Spinal cord (tissue), 9 donors: ENCODE measurements at regions not wholly inside any gene's neighbourhood (a gene's known extent, or its start where the extent isn't known, plus 50 kb on each side); places are given as distances from the start of the nearest gene placed in this dataset.
A peak's percentile ranks its signal among the peaks of the same experiment; 100 is the strongest.

ENCODE experiments used
- DNase-seq, 6 donors: peaks; one replicate each; pipeline versions ENCODE4 v3.0.0 to v3.0.0-alpha.2; 2013 to 2015; ENCODE audit warnings: low spot score in 6 of 6, low read depth in 4 of 6
- H3K27ac ChIP-seq: one replicate; pipeline ENCODE4 v1.5.1; 2013; ENCODE audit warnings: low read depth, low read length, control low read depth
- H3K27me3 ChIP-seq: one replicate; pipeline ENCODE4 v1.6.1; 2013; ENCODE audit warnings: low read length; ENCODE audit not compliant: control insufficient read depth, insufficient read depth
- H3K36me3 ChIP-seq: one replicate; pipeline ENCODE4 v1.6.1; 2013; ENCODE audit warnings: low read length; ENCODE audit not compliant: control insufficient read depth, insufficient read depth
- H3K4me1 ChIP-seq: one replicate; pipeline ENCODE4 v1.6.1; 2013; ENCODE audit warnings: low read length; ENCODE audit not compliant: control insufficient read depth, insufficient read depth
- H3K4me3 ChIP-seq: one replicate; pipeline ENCODE4 v1.5.1; 2013; ENCODE audit warnings: low read depth, low read length, control low read depth
- H3K9me3 ChIP-seq: one replicate; pipeline ENCODE4 v1.6.1; 2013; ENCODE audit warnings: low read length; ENCODE audit not compliant: control insufficient read depth, insufficient read depth
- WGBS: methylation state at CpG from one replicate; pipeline ENCODE4 v1.1.5; 2013; ENCODE audit warnings: missing lambda C conversion rate; ENCODE audit not compliant: insufficient coverage; 5-methylcytosine and 5-hydroxymethylcytosine counted together
- donor health status: healthy.

DNA sequence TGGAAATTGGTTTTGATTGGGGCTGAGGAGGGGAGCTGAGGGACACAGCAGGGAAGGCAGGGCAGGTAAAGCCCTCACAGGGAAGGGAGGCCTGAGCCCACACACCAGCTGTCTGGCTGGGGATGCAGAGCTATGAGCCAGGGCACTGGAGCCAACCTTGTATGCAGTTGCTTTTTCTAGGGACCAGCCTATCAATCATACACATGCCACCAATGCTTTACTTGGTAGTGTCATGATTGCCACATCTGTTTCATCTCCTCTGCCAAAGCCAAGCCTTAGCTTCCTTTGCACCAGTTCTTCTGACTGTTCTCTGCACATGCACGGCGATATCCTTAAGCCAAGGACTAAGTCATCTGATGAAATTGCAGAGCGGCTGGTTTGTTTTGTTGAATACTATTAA, 207.1 kb upstream of the PLET1 start:
- no peak for DNase-seq
- Histone ChIP-seq H3K4me3 (no peak overlapping the region), H3K9me3 (no peaks in the 10 kb centered on the region), H3K4me1 (peaks cover 13% of the 10 kb centered on the region), H3K36me3 (no peaks in the 10 kb centered on the region), H3K27me3 (no peaks in the 10 kb centered on the region), H3K27ac (no peak overlapping the region)
- WGBS, result 100% methylated on average over 2 of the region's 3 CpGs

DNA sequence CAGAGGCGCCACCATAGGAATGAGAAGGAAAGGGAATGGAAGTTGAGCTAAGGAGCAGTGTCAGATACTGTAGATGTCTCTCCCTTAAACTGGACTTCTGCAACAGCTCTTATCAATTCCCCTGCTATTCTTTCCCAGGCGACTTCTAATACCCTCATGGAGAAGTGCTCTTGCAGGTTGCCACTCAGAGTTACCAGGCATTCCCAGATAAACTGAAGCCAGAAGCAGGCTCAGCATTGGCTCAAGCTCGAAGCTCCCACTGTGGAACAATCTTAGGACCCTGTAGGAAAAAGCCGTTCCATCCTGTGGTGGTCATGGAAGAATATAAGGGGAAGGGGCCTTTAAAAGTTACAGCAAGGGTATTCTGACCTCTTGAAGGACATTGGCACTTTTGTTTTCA, 208.7 kb upstream of the PLET1 start:
- Histone ChIP-seq H3K4me1 (peaks cover 13% of the 10 kb centered on the region), H3K9me3 (no peaks in the 10 kb centered on the region), H3K4me3 (no peak overlapping the region), H3K27me3 (no peaks in the 10 kb centered on the region), H3K36me3 (no peaks in the 10 kb centered on the region), H3K27ac (no peak overlapping the region)
- DNase-seq, result no peak
- WGBS, result 95% methylated on average over 3 of the region's 4 CpGs

DNA sequence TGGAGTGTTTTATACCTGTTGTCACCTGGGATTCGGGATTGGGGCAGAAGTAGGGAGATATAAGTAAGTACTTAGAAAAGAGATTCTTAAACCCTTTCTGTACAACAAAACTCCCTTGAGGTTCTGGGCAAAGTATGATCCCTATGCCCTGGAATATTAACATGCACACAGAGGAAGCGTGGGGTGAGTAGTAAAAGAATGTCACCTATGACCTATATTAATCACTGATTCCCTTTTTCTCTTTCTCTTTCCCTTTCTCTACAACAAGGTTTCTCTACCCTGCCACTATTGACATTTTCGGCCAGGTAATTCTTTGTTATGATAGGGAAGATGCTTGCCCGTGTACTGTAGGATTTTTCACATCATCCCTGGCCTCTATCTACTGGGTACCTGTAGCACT, 209.7 kb upstream of the PLET1 start:
- no peak for DNase-seq
- WGBS, result no CpG with 5 or more reads among the region's 4 CpGs
- no peak overlapping the region for H3K4me3 ChIP-seq
- H3K4me1 ChIP-seq, result peaks cover 13% of the 10 kb centered on the region
- no peaks in the 10 kb centered on the region for H3K9me3 ChIP-seq
- no peak overlapping the region for H3K27ac ChIP-seq
- no peaks in the 10 kb centered on the region for H3K27me3 ChIP-seq
- no peaks in the 10 kb centered on the region for H3K36me3 ChIP-seq

DNA sequence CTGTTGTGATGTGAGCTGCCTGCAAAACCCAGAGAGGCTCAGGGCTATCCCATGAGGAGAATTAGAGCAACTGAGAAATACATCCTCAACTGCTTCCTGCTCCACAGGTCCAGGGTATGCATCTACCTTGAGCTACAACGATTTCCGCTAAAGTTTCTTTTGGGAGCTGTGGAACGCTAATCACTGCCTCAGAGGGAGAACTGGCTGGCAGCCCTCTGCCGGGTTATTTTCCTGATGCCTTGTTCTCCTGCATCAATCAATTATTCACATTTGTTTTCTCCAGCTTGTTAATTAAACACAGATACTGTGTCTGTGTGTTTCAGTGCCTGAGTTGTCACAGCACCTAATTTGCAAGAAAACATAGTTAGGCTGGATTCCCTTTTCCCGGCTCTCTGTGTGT, 211.1 kb upstream of the PLET1 start:
- Histone ChIP-seq H3K27ac (peak overlapping the region; percentile 36), H3K4me3 (no peak overlapping the region), H3K4me1 (peaks cover 16% of the 10 kb centered on the region), H3K9me3 (no peaks in the 10 kb centered on the region), H3K36me3 (no peaks in the 10 kb centered on the region), H3K27me3 (no peaks in the 10 kb centered on the region)
- WGBS, result 13% methylated on average over 4 of the region's 5 CpGs
- peak in 2 of 6 donors; percentile 31 to 83 for DNase-seq

DNA sequence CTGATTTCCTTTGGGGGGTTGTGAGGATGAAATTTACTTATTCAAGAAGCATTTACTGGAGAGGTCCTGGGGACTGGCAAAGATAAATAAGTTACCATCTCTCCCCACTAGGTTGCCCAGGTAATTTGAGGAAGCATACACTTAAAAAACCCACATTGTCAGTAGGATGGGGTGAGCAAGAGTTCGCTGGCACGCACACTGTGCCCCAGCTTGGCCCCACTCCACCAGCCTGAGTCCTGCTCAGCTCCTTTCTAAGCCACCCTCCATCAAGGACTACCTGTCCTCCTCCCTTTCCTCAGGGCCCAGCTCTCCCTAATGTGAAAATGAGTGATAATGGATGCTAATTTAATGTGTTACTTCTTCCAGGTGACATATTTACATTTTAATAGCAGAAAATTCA, 216.5 kb upstream of the PLET1 start:
- Histone ChIP-seq H3K36me3 (no peaks in the 10 kb centered on the region), H3K27ac (no peak overlapping the region), H3K9me3 (no peaks in the 10 kb centered on the region), H3K4me1 (peaks cover 12% of the 10 kb centered on the region), H3K4me3 (no peak overlapping the region), H3K27me3 (no peaks in the 10 kb centered on the region)
- WGBS, result no CpG with 5 or more reads among the region's 2 CpGs
- DNase-seq, result no peak

DNA sequence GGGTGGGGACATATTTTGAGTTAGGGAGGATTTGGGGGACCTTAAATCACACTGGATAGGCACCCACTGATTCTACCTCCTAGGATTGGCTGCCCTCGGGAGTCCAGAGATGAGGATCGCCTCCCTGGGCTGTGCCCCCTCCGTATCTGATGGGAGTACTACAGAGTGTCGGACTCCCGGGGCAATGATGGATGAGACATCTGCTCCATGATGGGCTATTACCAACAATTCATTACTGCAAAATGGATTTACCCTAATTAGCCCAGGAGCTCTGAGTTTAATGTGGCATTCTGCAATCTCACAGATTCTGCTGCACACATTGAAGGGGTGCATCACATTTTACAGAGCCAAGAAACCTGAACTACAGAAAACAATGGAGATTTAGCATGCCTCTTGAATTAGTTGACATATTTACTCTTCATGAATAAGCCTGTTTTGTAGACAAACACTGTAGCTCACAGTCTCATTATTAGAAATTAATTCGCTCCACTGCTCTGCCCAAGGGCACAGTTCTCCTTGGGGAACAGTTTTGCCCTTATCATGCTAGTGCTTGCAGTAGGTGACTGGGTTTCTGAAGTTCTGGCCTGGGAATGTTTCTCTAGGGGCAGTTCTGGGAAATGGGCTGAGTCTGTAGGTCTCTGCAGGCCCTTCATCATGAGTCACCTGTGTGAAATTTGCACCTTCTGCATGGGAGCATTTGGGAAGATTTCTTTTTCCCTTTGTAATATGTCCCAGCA, 217.1 kb upstream of the PLET1 start:
- DNase-seq, result peak in 2 of 6 donors; percentile 60 to 89
- no peak overlapping the region for H3K27ac ChIP-seq
- WGBS, result 32% methylated on average over 3 of the region's 6 CpGs

DNA sequence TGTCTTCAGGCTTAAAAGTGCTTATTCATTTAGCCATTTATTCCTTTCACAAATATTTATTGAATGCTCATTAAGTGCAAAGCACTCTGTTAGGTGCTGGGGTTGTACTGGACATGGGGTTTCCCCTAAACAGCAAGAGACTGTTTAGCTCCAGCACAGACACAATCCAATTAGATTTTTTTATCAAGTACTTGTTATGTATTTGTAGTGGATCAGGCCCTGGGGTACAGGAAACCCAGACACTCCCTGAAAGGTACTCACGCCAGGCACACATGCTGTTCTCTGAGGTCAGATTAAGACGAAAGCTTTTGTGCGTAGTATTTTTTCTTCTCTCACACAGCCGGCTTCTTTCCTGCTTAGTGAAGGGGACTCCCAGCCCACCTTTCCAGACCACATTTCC, 218.1 kb upstream of the PLET1 start:
- no peak overlapping the region for H3K4me3 ChIP-seq
- H3K9me3 ChIP-seq, result no peaks in the 10 kb centered on the region
- peaks cover 12% of the 10 kb centered on the region for H3K4me1 ChIP-seq
- no peaks in the 10 kb centered on the region for H3K36me3 ChIP-seq
- no peak overlapping the region for H3K27ac ChIP-seq
- H3K27me3 ChIP-seq, result no peaks in the 10 kb centered on the region
- DNase-seq, result no peak
- 74% methylated on average over 3 of the region's 4 CpGs for WGBS

More for the DNA sequence above, 217.1 kb upstream of the PLET1 start:
- no peaks in the 10 kb centered on the region for H3K36me3 ChIP-seq
- no peaks in the 10 kb centered on the region for H3K9me3 ChIP-seq
- no peak overlapping the region for H3K4me3 ChIP-seq
- no peaks in the 10 kb centered on the region for H3K27me3 ChIP-seq
- H3K4me1 ChIP-seq, result peaks cover 12% of the 10 kb centered on the region

DNA sequence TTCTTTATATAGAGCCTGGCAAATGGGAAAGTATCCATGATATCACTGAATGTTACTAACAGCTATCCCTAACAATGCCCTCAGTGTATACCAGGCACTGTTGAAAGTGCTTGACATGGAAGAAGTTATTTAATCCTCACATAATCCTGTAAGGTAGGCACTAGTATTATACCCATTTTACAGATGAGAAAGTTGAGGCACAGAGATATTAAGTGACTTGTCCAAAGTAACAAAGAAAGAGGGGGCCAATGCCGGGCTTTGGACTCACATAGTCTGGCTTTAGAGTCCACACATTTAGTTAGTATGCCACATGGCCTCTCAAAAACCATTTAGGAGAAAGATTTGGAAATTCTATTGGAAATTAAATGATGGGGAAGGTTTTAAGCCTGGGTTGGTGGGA, 220.8 kb upstream of the PLET1 start:
- 100% methylated on average over 1 of the region's 1 CpG for WGBS
- H3K9me3 ChIP-seq, result no peaks in the 10 kb centered on the region
- no peaks in the 10 kb centered on the region for H3K36me3 ChIP-seq
- H3K4me1 ChIP-seq, result peaks cover 15% of the 10 kb centered on the region
- no peak for DNase-seq
- H3K4me3 ChIP-seq, result no peak overlapping the region
- no peaks in the 10 kb centered on the region for H3K27me3 ChIP-seq
- H3K27ac ChIP-seq, result no peak overlapping the region

DNA sequence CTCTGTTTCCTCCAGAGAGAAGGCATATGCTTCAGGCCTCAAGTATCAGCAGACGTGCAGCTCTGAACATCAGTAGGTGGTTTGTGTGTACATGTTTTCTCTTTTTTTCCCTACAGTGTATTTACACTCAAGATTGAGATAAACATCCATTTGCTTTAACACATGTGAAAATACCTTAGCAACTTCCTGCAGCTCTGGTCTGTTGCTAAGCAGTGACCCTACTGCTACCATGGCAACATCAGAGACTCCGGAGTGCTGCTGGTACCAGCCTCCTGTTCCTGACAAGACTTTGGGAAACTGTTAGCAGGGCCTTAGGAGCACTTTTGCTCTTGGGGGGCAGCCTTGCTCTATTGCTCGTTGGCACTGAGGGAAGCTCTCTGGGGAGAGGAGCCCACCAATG, 221.2 kb upstream of the PLET1 start:
- Histone ChIP-seq H3K36me3 (no peaks in the 10 kb centered on the region), H3K27ac (no peak overlapping the region), H3K9me3 (no peaks in the 10 kb centered on the region), H3K27me3 (no peaks in the 10 kb centered on the region), H3K4me1 (peaks cover 15% of the 10 kb centered on the region), H3K4me3 (no peak overlapping the region)
- WGBS, result 15% methylated on average over 2 of the region's 3 CpGs
- peak in 3 of 6 donors; percentile 63 to 95 (median 72) for DNase-seq

DNA sequence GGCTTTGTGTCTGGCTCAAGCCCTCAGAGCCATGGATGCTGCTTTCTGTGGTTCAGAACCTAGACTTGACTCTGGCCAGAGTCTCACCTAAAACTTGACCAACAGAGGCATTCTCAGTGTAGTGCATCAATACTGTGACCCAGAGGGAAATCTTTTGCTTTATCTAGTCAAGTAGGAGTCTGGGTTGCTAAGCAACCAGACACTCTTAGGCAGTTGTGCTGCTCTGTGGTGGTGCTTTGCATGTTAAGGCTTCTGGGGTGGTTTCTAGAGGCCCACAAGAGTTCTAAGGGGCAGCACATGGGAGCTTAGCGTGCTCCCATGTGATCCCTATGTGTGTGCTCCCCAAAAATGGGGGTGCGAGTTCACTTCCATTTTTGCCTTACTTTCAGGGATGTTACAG, 224.6 kb upstream of the PLET1 start:
- no peaks in the 10 kb centered on the region for H3K36me3 ChIP-seq
- WGBS, result 37% methylated on average over 2 of the region's 2 CpGs
- H3K27ac ChIP-seq, result no peak overlapping the region
- DNase-seq, result peak in 2 of 6 donors; percentile 64 to 91
- H3K9me3 ChIP-seq, result no peaks in the 10 kb centered on the region
- H3K4me1 ChIP-seq, result peaks cover 9% of the 10 kb centered on the region
- no peak overlapping the region for H3K4me3 ChIP-seq
- H3K27me3 ChIP-seq, result no peaks in the 10 kb centered on the region
